ENCODE measurements at regions not wholly inside any gene's neighbourhood (a gene's known extent, or its start where the extent isn't known, plus 50 kb on each side); places are given as distances from the start of the nearest gene placed in this dataset.
A peak's percentile ranks its signal among the peaks of the same experiment; 100 is the strongest.

DNA sequence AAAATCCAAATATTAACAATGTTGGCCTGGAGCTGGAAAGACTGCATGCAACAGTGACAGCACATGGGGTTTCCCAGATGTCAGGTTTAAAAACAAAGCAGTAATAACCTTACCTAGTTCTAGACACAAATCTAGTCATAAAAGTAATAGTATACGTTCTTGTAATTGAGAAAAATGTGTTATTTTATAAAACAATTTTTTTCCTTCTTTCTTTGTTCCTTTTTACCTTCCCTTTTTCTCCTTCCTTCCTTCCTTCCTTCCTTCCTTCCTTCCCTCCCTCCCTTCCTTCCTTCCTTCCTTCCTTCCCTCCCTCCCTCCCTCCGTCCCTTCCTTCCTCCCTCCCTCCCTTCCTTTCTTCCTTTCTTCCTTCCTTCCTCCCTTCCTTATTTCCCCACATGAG is 242.7 kb upstream of the PDE10A start:
- no peak for DNase-seq

DNA sequence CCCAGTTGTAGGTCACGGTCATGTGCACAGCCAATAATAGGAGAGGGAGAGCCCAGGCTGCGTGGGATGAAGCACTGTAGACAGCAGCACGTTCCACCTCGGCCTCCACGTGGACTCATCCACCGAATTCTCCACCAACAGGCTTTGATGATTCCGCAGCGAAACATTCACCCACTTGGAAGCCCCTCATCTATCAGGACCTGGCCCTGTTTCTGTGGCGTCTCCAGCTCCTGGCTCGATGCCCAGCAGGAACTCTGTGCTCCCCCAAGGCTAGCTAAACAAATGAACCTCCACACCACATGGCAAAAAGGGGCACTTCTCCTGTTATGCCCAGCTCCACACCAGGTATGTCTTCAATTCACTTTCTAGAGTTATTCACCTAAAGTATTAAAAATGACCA is 237.9 kb upstream of the PDE10A start:
- no peak for DNase-seq

- no peak for DNase-seq
These were observed 236.6 kb upstream of the PDE10A start for GRCh38 chr6:165899611-165900010.

DNA sequence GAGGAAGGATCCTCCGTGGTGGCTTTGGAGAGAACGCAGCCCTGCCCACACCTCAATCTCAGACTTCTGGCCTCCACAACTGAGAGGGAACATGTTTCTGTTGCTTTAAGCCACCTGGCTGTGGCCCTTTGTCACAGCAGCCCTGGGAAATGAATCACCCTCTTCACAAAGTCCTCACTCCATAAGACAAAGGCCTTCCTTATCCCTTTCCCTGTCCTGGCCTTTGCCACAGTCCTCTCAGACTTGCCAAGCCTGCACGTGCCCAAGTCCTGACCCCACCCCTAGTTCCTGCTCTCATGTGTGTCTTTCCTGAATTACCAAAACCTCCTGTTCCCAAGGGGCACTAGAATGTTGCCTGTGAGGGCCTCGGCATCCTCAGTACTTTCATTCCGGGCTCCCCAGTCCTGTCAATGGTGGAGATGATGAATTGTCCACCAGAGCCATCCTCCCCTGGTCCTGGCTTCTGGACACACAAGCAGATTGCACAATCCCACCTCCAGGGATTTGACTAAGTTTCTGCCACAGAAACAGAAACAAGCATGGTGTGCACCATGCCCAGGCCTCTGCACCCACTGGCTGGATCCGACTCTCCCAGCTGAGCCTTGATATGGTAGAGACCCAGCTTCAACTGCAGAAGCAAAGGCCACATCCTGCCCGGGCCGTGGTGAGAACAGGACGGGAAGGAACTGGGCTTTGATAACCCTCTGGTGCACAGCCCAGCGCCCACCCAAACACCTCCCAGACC is 232.6 kb upstream of the PDE10A start:
- DNase-seq = no peak

DNA sequence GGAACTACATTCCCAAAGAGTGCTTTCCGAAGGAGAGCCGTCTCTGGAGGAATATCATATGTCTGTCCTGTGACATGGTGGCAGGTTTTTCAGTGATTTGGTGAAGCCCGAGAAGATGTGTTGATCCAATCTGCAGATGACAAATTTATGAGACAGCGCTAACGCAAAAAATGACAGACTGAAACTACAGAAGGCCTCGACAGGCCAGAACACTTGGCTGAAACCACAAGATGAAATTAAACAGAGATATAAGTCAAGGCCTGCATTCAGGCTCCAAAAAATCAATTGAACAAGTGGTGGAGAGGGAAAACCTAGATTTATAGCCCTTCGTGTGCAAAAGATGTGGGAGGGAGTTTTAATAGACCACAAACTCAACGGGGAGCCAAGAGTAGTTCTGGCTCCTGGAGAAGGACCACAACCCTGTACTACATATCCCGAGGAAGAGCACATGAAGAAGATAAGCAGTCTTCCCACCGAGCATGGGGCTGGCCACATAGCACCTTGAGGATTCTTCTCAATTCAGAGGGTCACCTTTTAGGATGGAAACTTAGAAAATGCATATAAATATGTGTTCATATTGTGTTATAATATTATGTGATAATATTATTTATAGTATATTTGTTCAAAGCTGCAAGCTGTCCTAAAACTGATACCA is 231.3 kb upstream of the PDE10A start:
- no peak for DNase-seq

GRCh38 chr6:165893431-165893830 is 230.4 kb upstream of the PDE10A start:
- DNase-seq = no peak

DNA sequence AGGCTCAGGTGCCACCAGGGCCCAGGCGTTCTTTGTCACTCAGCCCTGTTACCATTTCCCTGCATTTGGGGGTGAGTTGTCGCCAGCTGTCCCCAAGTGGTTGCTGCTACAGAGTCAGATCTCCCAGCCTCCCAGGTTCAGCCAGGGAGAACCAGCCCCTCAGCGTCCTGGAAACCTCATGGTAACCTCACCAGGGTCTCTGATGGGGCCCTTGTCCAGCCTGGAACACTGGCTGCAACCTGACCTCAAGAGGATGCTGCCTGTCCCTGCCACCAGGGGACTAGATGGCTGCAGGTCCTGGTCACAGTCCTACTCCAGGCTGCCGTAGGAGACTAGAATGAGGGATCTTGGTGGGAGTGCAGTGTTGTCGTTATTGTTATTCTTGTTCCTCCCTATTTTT is 228.3 kb upstream of the PDE10A start:
- no peak for DNase-seq

DNA sequence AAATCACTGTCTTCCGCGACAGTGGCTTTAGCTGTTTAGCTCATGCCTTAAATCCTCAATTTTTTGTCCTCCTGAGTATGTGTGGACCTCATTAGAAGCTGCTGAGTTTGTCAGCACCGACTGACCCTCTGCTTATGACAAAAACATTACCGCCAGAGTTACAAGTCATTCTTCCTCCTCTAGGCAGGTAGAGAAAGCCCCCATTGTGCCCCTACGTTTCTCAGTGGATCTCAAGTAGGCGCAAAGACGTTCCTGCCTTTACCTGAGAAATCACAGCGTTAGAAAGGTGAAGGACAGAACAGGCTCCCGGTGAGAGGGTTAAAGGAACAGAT is 227.3 kb upstream of the PDE10A start:
- no peak for DNase-seq

- DNase-seq = no peak
These were observed 226.8 kb upstream of the PDE10A start for GRCh38 chr6:165889636-165890403.

DNA sequence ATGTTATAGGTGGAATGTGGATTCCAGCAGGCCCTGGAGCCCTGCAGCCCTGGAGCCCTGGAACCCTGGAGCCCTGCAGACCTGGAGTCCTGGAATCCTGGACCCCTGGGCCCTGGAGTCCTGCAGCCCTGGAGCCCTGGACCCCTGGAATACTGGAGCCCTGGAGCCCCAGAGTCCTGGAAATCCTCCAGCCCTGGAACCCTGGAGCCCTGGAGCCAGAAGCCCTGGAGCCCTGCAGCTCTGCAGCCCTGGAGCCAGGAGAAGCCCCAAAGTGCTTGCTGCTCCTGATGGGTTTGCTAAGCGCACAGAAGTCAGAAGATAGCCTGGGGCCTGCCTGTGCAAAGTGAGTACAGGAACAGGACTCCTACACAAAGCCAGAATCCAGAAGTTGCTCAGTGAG is 223.1 kb upstream of the PDE10A start:
- no peak for DNase-seq

- peak; percentile 39 for DNase-seq
These were observed 222.0 kb upstream of the PDE10A start for GRCh38 chr6:165884813-165885765.

- no peak for DNase-seq
These were observed 221.0 kb upstream of the PDE10A start for GRCh38 chr6:165883851-165884640.

DNA sequence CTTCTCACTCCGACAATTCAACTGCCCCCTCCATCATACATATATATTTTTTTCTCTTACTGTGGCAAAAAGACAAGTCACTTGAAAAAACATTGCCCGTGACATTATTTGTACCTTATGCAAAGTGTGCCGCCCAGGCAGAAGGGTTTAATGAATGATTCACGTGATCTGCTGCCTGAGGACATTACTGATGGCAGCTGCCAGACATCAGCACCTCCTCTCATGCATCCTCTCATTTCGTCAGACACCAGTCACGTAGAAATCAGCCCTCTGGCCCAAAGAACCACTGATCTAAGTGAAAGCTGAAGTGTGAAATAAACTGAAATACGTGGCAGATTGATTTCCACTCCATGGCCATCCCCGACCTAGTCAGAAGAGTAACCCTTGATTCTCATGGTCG is 218.8 kb upstream of the PDE10A start:
- no peak for DNase-seq

GRCh38 chr6:165880686-165881085 is 217.6 kb upstream of the PDE10A start:
- no peak for DNase-seq

GRCh38 chr6:165877773-165878172 is 214.7 kb upstream of the PDE10A start:
- no peak for DNase-seq

DNA sequence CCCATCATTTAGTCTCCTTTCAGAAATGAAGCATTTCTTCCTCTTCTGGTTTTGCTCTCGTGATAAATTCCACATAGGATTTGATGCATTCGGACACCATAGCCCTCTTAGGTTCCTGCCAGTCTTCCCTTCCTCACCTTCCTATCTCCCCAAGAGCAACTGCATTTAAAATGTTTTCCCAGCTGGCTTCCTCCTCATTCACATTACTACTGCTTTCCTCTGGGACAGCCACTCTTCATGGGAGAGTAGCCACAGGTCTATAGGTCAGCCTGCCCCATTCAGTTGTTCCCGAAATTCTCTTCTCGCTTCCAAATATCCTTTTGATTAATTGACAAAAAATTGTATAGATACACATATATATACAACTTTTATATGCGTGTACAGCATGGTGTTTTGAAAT is 214.2 kb upstream of the PDE10A start:
- DNase-seq = no peak

- DNase-seq = no peak
These were observed 213.5 kb upstream of the PDE10A start for GRCh38 chr6:165876588-165876987.

GRCh38 chr6:165875946-165876345 is 212.9 kb upstream of the PDE10A start:
- no peak for DNase-seq

DNA sequence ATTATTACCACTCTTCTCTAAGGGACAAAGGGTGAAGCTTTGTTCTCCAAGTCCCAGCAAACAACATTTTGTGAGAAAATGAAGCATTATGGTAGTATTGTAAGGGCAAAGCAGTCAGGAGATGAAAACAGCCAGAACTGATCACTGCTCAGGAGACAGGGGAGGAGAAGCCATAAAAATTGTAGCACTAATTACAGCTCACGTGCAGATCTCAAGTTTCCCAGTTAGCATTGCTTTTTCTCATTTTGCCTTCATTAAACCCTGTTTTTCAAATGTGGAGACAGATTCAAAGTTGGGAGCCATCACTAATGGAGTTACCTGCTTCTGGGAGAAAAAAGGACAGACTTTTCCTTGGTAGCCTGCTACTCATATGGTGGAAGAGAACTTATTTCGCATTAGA is 210.9 kb upstream of the PDE10A start:
- no peak for DNase-seq

DNA sequence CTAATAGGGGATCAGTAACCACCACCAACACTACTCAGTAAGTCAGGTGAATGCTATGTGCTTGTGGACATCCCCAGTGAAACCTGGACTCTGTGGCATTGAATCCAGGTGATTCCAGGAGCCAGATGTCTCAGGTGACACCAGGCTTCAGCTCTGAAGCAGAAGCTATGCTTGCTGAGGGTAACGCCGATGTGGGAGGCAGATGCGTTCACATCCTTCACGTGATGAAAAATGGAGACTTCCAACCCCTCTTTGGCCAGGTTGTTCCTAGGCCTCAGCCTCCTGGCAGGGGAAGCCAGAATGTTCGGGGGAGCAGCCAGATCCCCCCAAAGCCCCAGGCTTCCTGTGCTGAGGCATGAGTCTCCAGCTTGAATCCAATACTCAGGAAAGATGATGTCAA is 209.8 kb upstream of the PDE10A start:
- DNase-seq = no peak

DNA sequence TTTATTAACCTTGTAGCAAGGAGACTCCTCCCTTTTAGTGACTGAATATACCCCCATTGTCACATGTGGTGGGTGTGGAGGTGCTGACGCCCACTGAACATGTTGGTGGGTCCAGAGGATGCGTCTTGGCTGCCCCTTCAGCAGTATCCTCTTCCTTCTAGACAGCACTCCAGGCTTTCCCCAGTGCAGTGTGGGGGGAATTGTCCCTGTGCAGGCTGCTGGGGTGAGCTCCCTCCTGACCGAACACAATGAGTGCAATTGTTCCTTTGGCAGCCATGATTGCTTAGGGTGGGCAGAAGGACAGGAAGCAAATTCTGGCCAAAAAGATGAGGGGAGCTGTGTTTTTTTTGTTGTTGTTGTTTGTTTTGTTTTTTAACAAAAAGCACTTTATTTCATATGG is 209.3 kb upstream of the PDE10A start:
- DNase-seq = no peak

DNA sequence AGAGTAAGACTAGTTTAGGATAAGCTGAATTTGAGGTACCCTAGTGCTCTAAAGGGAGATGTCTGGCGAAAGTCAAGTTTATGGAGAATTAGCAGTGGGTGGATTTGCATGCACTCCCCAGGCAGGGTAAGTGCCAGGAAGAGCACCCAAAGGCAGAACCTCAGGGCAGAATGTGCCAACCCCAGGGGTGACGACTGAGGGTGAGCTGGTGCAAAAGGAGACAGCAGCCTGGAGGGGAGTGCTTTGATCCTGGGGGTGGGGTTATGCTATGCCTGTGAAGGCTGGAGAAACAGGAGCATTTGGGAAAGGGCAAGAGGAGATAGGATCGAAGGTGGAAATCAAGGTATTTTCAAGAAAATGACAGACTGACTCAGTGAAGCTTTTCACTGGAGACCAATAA is 208.5 kb upstream of the PDE10A start:
- DNase-seq = no peak
